GM19395 (cell line): ENCODE measurements at regions not wholly inside any gene's neighbourhood (a gene's known extent, or its start where the extent isn't known, plus 50 kb on each side); places are given as distances from the start of the nearest gene placed in this dataset.

Experiments used
- ATAC-seq: cut with Tn5 transposase; IDR thresholded peaks from one replicate; pipeline ENCODE4 v1.9.1; 2021; ENCODE audit warnings: mild to moderate bottlenecking, moderate library complexity; ENCODE audit not compliant: unreplicated experiment

DNA sequence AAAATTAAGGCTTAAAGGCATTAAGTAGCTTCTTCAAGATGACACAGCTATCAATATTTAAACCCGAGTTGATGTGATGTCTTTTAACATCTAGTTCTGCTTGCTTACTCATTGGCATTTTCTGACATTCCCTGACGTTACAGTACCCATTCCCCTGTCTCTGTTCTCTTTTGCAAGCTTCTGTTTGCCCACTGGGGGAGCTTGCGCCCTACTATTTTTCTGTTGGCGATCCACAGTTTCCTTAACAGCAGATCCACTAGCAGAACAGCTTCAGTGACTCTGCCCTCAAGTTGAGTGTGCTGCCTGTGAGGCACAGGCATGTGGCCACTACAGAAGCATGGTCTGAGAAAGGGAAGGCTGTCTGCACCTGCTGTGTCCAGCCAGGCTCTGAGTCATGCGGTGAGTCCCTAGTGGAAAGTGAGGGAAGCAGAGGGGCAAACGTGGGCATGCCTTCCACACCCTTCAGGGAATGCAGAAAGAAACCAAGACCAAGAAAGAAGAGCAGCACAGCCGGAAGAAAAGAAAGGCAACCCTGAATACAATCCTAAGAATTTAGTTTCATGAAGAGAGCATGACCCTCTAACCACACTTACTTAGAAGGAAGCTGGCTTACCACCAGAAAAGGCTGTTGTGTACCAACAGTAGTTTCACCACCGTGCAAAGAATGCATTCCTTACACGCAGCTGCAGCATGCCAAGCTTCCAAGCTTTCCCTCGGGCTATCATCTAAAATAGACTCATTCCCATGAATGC, 97.7 kb upstream of the VGLL2 start:
- ATAC-seq: no peak

DNA sequence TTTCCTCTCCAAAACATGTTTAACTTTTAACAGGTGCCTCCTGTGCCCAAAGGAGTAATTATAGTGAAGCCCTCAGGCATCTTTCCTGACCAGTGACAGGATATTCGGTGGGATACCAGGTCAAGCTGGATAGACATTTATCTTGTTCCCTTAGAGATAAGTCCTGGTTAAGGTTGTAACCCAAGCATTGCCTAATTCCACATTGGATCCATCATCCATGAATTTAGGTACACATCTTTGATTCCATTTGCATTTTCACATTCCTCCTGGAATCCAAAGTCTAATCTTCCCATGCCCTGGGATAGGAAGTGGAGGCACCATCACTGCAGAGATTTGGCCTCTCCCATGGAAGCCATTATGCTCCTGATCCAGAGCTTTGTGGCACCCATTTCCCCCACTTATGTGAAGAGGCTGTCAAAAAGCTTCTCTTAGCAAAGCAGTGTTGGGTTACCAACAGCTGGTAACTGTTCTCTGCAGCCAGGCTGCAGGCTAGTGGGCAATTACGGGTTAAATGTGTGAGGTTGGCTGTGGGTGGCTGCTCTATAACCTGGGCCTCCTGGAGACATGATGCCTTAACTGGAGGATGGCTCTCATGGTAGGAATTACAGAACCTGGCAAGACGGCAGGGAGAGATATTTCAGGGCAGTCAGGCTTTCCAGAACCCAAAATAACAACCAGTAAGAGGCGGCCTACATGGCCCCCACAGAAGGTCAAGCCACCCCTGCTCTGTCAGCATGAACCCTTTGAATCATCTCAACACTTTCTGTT, 96.9 kb upstream of the VGLL2 start:
- ATAC-seq: no peak

DNA sequence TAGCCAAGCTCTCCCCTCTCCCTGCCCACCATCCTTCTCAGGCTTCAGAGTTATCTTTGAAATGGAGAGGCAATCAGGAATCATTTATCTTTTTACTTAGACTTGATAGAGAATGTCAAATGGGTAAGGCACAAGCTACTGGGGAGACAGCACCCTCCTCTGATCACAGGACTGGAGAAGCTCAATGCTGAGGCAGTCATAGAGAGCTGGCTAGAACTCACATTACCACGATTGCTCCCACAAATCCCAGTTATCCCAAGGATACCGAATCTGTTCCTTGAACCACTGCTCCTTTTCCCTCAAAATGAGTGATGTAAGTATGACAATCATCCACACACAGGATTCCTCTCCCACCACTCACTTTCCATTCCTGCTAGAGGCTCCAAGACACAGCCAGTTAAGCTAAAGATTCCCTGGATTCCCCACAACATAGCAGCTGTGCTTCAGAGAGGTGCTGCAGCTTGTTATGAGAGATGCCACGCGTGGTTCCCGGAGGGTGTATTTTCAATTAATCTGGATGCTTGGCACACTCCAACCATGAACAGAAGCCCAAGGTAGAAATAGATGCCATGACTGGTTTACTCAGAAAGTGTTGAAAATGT, 96.2 kb upstream of the VGLL2 start:
- ATAC-seq: no peak

DNA sequence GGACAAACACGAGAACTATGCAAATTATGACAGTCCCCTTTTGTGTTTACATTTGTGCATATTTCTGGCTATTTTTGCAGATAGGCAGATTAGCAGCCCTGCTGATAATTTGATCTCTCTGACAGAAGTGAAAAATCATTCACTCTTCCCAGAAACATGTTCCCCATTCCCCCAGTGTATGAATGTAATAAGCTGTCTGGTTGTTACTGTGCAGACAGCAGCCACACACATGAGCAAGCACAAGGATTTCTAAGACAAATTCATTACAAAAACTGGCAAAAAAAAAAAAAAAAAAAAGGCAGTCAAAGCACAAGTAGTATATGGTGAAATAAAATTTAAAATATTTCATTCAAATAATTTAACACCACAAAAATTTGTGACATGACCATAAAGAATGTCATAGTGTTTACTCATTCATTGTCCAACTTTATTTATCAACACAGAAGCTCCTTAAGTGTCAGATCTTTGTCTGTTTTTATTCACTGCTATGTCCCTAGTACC, 95.5 kb upstream of the VGLL2 start:
- no peak for ATAC-seq

DNA sequence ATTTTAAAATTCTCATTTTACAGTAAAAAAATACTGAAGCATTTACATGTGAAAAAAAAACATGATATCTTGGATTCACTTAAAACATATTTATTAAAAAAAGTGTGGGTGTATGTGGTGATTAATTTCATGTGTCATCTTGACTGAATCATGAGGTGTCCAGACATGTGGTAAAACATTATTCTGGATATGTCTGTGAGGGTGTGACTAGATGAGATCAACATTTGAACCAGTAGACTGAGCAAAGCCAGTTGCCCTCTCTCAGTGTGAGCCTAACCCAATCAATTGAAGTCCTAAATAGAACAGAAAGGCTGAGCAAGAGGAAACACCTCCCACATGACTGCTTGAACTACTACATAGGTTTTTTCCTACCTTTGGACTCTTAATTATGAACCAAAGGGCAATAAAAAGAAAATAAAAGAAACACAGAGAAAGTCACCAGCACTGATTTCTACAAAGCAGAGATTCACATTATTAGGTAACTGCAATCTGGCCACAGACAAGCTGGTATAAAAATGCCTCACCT, 90.5 kb upstream of the VGLL2 start:
- ATAC-seq: no peak

DNA sequence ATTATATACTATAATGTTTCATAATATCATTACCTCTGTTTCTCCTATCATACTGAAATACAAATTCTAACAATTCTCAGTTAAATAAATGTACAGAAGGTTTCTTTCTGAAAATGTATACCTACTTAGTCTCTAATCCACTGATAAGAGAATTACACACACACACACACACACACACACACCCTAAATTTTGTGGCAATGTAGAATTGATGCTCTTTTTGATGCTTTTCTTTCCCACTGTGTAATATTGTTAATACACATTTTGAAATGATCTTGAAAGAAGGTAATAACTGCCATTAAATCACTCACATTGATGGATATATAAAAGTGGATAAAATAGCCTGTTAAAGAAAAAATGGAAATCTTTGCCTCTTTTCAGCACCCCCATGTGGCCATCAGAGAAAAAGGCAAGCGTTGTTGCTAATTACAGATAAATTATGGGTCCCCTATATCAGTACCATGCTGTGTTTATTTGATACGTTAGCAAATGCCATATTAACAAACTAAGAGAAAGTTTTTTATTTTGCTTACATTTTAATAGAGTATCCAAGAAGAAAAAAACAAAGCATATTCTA, 76.6 kb upstream of the VGLL2 start:
- no peak for ATAC-seq

DNA sequence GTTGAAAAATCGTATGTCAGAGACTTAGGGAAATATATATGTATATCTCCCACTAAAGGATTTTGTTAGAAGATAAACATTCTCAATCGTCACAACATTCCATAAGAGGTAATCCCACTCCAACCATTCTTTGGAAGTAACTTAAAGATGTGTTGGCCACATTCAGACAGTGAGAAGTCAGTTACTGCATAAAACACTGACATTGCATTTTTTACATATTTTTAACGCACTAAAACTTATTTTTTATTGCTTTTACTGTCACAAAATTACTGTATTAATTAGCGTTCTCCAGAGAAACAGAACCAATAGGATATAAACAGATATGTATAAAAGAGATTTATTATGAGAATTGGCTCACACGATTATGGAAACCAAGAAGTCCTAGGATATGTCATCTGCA, 74.3 kb upstream of the VGLL2 start:
- no peak for ATAC-seq

DNA sequence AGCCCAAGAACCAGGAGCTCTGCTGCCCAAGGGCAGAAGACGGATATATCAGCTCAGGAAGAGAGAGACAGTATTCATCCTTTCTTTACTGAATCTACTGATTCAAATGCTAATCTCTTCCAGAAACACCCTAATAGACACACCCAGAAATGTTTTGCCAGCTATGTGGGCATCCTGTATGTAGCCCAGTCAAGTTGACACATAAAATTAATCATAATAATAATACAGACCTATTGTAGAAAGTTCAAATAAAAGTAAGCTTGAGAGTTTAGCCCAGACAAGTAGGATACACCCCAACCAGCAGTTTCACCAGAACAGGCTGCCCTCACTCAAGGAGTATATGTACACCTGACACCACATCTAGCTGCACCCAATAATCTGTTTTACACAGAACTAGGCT, 73.9 kb upstream of the VGLL2 start:
- ATAC-seq: no peak

DNA sequence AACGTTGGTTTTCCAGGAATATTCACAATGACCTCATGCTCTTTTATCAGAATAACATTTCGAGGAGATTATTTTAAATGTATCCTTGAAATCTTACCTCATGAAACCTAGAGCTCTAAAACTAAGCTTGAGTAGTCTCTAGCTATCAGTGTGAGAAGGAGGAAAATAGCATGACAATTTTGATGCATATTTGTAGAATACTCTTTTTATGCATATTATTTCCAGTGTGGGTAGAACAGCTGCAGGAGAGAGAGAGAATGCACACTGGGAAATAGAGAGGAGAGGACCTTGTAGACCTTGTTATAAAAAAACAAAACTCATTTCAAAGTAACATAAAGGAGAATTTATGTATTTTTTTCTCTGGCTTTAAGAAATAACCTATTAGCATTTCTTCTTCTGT, 71.1 kb upstream of the VGLL2 start:
- ATAC-seq: no peak

DNA sequence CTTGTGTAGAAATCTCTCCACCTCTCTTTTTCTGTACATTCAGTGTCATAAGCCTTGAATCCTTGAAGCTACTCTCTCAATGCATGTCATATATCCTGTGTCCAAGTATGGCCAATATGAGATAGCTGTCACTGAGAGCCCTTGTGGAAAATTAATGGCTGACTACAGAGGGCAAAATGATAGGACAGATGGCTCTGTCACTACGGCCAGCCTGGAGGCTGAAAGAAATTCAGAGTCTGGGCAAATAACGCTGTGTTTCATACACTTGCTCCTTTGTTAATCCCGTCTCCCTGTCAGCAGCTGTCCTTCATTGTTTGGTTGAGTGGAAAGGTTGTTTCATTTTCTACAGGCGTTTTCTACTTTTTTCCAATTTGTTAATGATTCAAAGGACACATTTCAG, 70.4 kb upstream of the VGLL2 start:
- ATAC-seq: no peak

DNA sequence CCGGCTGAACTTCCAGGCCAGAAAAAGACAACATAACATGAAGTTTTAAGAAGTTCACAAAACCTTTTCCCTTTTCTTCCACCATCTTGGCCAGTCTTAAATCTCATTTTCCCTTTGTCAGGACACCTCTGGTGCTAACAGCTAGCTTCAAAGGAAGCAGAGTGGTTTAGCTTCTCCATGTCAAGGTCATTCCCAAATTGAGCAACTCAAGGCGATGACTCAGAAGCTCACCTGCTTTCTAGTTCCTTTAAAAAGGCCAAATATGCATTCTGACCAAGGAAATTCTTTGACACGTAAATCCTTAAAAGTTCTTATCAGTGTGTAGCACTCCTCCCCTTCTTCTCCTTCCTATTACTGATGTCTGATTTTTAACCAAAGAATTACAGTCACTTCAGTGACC, 69.6 kb upstream of the VGLL2 start:
- no peak for ATAC-seq

DNA sequence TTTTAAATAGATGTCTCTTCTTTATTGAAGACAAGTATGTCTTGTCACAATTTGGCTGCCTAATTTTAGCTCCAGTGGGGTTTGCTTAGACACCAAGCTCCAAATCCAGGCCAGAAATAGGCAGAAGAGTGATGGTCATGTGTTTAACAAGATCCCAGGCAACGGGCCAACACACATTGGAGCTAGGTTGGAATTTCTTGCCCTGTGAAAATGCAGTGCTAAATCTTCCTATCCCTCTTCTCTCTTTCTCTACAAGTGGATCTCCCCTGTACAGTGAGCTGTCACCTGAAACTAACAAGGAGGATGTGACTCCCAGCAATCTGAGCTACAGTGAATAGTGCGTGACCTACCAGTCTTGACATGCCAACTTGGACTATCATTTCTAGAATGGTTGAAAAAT, 65.3 kb upstream of the VGLL2 start:
- ATAC-seq: no peak

DNA sequence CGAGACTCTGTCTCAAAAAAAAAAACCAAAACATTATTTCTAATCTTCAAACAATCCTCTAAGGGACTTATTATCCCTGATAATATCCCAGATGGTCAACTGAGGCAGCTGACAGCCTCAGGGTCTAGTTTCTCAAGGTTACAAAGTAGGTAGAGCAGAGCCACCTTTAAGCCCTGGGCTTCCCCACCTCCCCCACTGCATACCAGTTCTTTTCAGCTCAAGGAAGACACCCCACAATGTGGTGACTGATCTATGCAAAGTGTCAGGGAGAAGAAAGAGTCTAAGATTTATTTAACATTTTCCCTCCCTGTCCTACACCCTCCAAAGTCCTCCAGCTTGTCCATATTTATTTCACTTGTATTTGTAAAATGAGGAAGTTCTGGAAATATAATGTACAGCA, 60.5 kb upstream of the VGLL2 start:
- ATAC-seq: no peak

DNA sequence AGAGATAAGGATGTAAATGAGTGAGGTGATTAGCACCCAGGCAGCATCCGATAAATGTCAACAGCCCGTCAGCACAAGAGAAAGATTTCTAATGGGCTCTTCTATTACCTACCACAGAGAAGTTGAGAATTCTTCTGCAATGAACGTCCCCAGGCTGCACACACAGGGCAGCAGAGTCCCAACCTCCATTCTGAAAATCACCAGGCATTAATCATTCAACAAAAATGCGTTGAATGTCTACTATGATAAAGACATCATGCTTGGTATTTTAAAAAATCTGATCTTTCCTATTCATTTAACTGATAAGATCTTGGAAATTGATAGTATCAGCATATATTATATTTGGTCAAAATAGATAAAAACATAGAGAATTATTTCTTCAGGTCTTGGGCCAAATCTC, 59.5 kb upstream of the VGLL2 start:
- no peak for ATAC-seq

DNA sequence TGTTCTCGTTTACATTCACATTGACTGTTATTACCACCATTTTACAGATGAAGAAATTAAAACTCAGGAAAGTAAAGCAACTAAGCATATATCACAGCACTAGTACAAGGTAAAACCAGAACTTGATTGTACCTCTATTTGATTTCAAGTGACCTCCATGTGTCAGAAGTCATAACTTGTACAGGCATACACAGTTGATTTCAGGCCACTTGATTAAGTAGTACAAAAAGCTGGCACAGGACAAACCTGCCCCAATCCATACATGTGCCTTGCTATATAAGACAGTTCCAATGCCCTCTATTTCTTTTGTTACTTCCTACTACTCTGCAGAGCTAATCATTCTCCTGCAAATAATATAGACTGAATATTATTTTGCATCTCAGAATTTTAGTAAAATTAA, 58.8 kb upstream of the VGLL2 start:
- no peak for ATAC-seq

DNA sequence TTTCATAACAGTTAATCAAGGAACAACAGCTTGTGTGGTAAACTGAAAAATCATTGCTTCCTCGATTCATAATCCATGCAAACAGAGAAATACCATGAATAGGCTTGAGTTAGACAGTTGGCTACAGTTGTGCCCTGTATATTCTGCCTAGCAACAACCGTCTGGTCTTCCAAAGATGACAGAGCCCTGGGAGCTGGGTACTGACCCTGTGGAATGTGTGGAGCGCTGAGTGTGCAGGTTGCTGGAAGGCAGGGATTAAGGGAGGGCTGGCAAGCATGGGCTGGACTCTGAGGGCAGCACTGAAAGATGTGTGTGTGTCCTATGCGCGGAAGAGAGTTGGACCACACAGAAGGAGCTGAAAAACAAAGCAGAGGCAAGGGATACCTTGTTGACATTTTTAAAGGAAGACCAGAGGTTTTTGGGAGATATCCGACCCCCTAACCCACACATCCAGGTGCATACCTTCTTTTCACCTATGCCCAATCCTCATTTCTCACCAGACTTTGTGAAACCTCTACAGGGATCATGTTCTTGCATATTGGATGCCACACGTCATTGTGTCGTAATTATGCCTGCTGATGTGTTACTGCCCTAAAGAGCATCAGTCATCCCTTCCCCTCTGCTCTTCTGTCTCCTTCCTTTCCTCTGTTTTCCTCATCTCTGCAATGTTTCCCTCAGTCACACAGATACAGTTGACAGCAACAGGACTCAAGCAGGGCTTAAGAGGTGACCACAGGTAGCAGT, 58.2 kb upstream of the VGLL2 start:
- ATAC-seq: no peak

DNA sequence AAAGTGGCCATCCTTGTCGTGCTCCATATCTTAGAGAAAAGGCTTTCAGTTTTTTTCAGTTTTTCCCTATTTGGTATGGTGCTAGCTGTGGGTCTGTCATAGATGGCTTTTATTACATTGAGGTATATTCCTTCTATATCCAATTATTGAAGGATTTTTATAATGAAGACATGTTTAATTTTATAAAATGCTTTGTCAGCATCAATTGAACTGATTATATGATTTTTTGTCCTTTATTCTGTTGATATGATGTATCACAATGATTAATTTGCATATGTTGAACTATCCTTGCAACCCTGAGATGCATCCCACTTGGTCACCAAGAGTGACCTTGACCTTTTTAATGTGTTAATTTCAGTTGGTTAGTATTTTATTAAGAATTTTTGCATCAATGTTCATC, 55.1 kb upstream of the VGLL2 start:
- no peak for ATAC-seq

DNA sequence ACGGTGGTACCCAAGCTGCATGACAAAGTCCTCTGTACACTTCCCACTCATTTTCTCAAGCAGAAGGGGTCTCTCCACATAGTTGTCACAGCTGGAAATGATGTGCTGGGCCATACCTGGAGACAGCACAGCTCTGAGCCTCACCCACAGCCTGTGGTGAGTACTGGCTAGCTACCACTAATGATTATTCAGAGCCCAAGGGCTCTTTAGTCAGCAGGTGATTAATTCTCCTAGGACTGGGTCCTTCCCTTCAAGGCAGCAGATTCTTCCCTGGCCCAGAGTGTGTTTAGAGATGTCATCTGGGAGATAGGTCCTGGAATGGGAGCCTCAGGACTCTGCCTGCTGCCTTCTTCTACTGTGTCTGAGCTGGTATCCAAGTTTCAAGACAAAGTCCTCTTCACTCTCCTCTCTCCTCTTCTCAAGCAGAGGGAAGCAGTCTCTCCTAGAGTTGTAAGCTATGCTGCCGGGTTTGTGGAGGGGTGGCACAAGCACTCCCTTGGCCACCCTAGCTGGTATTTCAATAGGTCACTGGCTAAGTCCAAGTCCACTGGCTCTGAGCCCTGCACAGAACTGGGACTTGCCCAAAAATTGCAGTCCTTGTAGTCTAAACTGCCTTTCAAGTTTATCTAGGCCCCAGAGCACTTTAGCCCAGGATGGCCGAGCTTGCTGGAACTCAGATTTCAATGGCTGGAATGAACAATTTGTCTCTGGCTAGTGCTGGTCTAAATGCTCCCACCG, 49.8 kb upstream of the VGLL2 start:
- no peak for ATAC-seq
